Pulmonary artery endothelial cell (primary cell): ENCODE measurements at regions not wholly inside any gene's neighbourhood (a gene's known extent, or its start where the extent isn't known, plus 50 kb on each side); places are given as distances from the start of the nearest gene placed in this dataset.
"Not testable (repeated sequence)": the region's sequence is repeated elsewhere in the genome, so short reads cannot be mapped to it uniquely, and the experiment has no call there.

Experiments
- DNase-seq: peaks from one replicate; pipeline ENCODE4 v3.0.0-alpha.2; 2011; ENCODE audit warnings: low read depth, low spot score

DNA sequence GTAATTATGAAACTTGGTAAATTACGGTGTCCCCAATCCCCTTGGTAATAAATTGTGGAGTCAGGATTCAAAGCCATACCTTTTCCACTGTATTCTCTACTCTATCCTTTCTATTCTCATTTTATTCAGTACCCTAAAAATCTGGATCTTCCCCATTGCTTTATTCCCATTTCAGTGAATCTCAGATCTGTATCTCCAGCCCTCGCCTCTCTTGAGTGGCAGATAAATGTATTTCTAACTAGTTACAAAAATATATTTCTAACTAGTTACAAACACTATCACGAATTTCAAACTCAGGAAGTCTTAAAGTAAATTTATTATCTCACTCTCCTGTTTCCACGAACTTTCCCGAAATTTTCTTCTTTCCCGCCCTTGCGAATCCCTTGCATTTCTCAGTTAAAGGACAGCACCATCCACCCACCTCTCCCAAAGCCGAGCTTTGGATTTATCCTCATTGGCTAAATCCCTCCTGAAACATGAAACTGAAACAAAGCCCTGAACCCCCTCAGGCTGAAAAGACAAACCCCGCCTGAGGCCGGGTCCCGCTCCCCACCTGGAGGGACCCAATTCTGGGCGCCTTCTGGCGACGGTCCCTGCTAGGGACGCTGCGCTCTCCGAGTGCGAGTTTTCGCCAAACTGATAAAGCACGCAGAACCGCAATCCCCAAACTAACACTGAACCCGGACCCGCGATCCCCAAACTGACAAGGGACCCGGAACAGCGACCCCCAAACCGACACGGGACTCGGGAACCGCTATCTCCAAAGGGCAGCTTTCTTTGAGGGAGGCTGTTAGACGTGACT, 164.3 kb upstream of the PABPC3 start:
- DNase-seq, result no peak

DNA sequence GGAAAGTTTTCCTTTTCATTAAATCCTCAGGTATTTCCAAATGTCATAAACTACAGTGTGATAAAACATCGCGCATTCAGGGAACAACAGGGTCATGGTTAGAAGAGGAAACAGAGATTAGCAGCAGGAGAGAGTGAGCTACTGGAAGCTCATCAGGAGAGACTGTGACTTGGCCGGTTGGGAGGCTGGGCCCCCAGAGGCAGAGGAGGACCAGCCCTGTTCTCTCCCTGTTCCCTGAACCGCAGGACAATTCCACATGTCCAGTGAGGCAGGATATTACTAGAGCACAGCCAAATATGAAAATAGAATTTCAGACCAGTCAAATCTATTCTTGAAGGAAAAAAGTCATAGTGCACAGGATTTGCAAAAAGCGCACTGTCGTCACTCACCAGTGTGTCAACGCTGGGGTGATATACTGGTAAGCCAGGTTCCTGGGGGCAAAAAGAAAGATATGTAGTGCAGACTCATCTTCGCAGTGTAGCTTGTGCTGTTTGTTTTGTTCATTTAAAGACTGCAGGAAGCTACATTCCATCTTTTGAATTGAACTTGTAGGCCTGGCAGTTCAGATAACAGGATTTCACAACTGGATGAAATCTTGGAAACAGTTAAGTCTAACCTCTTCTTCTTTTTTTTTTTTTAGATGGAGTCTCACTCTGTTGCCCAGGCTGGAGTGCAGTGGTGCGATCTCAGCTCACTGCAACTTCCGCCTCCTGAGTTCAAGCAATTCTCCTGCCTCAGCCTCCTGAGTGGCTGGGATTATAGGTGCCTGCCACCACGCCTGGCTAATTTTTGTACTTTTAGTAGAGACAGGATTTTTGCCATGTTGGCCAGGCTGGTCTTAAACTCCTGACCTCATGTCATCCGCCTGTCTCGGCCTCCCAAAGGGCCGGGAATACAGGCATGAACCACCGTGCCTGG, 162.6 kb upstream of the PABPC3 start:
- DNase-seq, result not testable (repeated sequence)

DNA sequence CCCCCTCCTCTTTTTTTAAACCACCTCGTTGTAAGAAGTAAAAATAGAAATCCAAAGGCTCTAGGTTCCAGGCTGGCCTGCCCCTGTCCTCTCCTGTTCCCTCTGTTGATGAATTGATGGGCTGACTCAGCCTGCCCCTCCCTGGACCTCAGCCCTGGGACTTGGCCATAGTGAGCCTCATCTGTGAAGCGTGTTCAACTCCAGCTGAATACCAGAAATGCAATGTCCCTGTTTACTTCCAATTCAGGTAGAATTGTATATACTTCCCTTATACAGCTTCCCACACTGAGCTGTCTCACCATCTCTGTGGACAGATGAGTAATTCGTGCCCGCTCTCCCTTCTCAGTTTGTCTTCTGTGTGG, 161.9 kb upstream of the PABPC3 start:
- not testable (repeated sequence) for DNase-seq

DNA sequence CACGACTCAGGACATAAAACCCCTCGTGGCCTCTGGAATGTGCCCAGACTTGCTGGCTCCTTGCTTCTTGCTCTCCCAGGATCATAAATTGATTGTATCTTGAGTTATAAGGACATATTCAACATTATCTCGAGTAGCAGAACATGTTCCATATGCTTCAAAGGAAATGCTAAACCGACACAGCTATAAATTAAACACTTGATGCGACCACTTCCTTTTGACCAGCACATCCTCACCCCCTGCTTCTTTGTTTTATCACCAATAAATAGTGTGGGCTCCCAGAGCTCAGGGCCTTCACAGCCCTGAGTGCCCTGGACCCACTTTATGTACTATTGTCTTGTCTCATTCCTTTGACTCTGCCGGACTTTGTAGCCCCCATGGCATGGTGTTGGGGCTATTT, 157.0 kb upstream of the PABPC3 start:
- DNase-seq, result no peak

DNA sequence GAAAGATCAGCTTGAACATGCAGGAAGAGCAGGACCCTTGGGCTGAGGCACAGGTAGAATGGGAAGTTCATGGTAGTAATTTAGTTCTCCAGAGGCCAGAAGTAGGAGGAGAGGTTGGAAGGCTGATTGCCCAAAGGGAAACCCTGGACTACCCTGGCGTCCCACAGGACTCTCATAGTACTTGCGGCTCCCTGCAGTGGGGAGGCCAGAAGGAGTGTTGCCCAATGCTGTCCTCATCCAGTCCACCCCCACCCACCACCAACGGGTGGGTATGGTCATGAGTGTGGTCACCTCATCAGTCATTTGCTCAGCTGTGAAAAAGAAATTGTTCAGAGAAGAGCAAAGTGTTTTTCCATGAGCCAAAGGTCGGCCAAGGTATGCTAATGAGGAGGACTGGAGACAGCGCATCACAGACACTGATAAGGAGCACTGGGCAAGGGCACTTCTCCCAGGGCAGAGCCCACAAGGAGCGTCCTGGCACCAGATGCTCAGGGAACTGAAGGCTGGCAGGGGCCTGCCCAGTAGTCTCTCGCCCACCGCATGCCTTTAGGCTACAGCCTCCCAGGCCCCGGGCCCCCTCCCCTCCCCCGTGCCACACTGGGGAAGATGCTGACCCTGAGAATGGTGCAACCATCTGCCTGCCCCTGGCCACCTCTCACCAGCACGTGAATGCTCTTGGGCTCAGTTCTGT, 154.8 kb upstream of the PABPC3 start:
- not testable (repeated sequence) for DNase-seq

DNA sequence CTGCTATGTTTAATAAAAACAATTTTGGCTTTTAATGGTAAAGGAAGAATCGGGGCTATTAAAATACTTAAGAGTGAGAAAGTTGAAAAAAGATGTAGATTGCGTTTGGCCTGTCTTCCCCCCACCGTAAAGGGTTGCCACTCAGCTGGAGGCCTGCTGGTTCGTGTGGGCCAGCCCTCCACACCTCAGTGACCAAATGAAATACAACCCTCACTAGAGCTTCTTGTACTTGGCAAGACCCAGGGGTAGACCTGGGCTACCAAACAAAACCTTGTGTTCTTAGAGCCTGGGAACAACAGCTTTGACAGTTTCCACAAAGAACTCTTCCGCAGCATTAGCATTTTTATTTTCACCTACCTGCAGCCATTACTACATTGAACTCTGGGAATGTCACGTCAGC, 152.8 kb upstream of the PABPC3 start:
- DNase-seq, result no peak

DNA sequence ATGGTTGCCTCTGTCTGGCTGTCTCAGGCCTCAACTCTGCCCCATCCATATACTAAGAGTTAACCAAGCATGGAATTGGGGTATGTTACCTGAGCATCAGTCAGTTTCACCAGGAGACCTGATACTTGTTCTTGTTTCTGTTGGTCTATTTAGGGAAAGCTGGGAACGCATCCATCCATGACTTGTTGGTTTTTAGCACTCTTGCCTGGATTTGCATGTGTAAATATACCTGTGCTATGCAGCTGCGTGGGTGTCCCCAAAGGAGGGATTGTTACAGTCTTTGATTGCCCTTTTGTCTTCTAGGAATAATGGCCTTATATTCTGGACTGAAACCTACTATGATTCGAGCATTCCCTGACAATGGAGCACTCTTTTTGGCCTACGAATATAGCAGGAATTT, 151.9 kb upstream of the PABPC3 start:
- not testable (repeated sequence) for DNase-seq

DNA sequence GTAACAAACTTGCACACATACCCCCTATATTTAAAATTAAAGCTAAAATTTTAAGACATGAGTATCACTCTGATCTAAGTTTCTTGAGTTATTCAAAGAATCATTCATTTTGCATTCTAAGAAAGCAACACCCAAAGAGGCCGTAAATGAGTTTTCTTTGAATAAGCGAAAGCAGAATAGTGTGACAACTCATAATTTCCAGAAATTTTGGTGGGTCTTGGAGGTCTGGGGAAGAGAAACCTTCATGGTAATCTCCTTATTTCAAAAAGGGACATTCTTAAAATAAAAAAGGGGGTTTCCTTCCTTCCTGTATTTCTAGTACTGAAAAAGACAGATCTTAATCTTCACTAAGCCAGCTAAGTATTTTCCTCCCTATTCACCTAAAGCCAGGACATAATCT, 147.0 kb upstream of the PABPC3 start:
- not testable (repeated sequence) for DNase-seq

DNA sequence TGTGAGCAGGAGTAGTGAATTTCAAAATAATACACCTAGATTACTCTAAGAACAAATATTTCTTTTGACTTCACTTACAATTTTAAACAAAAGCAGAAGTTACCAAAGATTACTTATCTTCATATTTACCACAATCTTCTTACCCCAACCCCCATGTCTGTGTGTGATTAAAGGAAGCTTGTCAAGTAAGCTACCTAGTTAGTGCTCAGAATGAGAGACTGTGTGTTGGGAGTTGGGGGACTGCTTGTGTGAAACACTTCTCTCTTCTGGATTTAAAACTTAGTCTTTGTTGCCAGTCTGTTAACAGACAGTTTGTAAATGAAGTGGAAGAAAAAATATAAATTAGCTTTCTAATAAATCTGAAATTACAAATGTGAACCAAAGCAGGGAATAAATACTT, 145.3 kb upstream of the PABPC3 start:
- not testable (repeated sequence) for DNase-seq

DNA sequence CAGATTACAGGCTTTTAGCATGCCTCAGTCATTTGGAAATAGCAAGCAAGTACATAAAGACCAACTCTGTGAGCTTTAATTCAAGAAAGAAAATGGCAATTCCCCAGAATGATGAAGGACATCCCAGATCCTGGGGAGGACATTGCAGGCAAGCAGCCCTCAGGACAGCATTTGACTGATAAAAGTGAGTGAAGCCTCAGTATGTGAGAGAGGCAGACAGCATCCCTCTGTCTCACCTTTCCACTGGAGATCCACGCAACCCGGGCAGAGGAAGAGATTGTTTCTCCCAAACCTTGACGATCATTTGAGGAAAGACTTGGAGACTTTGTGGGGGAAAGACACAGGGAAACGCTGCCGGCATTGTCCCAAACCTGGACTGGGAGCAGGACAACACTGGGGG, 128.0 kb upstream of the PABPC3 start:
- DNase-seq, result not testable (repeated sequence)

DNA sequence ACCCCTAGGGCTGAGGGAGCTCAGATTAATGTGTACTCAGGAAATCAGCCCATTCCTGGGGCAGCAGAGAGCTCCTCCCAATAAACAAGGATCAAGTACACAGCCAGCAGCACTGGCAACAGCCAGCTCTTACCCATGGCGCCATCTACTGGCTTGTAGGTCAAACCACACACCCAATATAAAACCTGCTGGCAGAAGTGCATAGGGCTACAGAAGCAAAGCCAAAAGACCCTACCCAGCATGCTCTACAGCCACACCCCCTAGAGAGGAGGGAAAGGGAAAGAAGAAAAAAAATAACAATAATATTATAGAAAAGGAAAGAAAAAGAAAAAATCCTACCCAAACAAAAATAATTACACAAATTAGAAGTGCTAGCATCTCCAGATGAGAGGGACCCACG, 127.5 kb upstream of the PABPC3 start:
- not testable (repeated sequence) for DNase-seq

DNA sequence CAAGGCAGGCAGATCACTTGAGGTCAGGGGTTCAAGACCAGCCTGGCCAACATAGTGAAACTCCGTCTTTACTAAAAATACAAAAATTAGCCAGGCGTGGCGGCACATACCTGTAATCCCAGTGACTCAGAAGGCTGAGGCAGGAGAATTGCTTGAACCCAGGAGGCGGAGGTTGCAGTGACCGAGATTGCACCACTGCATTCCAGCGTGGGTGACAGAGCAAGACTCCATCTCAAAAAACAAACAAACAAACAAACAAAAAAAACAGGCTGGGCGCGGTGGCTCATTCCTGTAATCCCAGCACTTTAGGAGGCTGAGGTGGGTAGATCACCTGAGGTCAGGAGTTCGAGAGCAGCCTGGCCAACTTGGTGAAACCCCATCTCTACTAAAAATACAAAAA, 122.8 kb upstream of the PABPC3 start:
- DNase-seq, result not testable (repeated sequence)

DNA sequence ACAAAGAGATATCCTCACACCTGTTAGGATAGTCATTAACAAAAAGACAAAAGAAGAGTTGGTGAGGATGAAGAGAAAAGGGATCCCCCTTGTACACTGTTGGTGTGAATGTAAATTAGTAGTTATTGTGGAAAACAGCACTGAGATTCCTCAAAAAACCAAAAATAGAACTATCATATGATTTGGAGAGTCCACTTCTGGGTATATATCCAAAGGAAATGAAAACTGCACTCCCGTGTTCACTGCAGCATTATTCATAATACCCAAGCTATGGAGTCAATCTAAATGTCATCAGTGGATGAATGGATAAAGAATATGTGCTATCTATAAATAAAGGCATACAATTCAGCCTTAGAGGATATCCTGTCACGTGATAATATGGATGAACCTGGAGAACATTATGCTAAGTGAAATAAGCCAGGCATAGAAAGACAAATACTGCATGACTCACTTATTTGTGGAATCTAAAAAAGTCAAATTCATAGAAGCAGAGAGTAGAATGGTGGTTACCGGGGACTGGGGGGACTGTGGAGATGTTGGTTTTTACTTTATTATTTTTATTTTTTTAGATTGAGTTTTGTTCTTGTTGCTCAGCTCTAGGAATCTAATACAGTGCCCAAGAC, 114.6 kb upstream of the PABPC3 start:
- DNase-seq, result not testable (repeated sequence)

DNA sequence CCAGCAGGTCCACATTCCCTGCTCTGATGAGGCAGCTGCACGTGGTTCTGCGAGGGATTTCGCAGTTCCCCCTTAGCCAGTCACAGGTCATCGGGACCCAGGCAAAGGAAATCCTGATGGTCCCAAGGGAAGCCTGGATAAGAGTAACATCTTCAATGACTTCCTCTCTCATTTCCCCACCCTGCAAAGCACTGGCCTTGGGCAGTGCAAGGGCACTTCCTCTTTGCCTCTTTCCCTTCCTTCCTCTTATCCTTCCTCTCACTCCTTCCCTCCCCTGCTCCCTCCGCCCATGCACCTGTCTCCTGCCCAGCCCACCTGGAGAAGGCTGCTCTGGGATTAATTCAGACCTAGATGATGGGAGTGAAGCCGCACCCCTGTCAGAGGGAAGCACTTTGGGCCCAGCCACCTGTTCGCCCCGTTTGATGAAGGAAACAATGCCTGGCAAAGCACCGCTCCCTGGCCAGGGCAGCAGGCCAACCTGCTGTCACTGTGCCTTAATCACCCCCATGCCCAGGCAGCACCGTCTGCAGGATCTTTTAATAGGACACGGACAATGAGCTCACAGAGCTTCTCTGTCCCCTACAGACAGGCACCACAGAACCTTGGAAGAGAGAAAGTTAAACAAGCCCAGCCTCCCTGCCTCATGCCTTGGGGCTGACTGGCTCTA, 113.5 kb upstream of the PABPC3 start:
- DNase-seq, result no peak

DNA sequence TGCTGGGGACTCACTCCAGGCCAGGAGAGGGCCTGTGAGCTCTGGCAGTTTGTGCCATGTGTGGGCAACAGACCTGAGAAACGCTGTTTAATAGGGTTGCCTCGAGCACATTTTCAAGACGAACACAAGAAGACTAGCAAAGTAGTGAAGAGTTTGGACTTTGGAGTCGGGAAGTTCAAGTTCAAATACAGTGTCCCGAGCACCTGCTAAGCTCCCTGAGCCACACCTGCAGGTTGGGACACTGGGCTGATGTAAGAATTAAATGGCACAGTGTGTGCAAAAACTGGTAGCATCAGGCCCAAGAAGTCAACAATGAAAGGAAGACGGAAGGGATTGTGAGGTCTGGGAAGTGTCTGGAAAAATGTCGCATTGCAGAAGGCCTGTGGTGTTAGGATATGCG, 112.8 kb upstream of the PABPC3 start:
- DNase-seq, result no peak

DNA sequence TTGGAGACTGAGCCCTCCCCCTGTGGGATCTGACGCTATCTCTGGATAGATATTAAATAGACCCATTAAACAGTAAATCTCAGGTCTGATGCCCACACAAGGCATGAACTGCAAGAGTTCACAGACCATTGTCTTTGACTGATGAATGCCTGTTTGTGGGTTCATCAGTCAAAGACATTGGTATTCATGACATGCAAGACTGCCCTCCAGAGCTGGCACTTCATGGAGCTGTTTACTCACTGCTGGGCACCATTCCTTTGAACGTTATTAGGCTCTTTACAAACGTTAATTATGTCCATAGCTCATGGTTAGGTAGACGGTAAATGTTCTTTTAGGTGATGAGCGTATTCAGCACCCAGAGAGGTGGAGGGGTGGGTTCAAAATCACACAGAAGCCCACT, 111.8 kb upstream of the PABPC3 start:
- DNase-seq, result no peak

DNA sequence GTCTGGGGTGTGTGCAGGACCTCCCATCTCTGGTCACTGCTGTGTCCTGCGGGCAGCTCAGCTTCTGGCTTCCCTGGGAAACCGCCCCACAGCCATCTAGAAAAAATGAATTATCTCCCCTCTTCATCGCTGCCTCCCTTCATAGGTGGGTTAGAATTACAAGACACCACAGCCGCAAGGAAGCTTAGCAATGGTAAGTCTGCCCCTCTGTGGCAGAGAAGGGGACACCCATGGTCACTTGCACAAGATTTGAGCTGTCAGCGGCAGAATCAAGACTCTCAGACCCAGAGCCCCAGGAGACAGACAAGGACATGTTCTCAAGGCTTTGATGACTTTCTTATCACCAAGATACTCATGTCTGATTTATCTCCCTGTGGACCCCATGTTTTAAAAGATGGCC, 110.8 kb upstream of the PABPC3 start:
- no peak for DNase-seq

DNA sequence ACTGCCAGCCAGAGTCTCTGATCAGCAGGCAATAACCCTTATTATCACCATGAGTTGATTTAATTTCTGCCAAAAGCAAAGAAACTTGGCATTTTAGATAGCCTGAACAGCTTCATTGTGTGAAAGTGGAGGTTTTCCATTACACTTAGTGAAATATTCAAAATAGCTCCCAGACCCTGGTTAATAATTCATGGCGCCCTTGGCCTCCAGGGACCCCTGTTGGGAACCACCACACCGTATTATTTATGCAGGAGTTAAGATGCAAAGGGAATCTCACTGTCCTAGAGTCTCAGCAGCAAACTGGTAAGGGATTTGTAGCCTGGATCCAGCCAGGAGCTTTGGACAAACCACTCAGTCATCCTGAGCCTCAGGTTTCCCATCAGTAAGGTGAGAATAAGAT, 110.0 kb upstream of the PABPC3 start:
- DNase-seq, result no peak

DNA sequence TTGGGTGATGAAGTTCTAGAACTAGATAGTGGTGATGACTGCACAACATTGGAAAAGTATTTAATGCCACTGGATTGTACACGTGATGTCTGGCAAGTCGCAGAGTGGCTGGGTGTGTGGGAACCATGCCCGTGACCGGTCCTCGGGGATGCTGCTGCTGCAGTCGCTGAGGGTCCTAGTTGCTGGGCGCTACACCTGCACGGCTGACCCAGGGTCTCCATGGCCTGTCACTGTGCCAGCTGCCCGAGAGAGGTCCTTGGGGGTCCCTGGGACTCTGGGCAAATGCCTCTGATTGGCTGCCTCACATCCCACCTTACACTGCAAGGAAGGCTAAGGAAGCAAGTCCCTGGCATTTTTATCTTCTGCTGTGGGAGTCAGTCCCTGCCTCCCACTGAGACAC, 109.1 kb upstream of the PABPC3 start:
- no peak for DNase-seq

DNA sequence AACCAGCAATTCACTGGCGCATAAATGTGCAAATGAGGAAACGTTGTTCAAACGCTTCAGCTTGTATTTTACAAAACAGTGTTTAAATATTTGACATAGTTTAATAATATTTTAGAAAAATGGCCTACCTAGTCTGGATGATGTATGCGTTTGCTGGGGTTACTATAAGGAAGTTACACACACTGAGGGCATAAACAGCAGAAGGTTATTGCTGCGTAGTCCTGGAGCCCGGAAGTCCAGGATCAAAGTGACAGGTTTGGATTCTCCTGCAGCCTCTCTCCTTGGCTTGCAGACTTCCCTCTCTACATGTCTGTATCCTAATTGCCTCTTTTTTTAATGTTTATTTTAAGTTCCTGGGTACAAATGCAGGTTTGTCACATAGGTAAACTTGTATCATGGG, 106.0 kb upstream of the PABPC3 start:
- not testable (repeated sequence) for DNase-seq

DNA sequence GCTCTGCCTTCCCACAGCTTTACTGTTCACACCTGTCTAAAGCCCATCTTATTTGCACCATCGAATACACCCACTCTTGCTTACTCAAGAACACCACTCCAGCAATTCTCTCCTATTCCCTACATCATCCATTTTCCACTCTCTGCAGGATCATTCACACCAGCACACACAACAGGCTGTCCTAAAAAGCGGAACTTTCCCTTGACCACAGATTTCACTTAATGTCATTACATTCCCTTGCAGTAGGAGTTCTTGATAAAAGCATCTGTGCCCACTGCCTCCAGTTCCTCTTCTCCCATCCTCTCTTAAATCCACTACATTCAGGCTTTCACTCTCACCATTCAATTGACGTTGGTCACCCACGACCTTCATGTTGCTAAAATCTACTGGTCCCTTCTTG, 103.0 kb upstream of the PABPC3 start:
- DNase-seq, result not testable (repeated sequence)
